GM23338 (cell line): ENCODE measurements at regions not wholly inside any gene's neighbourhood (a gene's known extent, or its start where the extent isn't known, plus 50 kb on each side); places are given as distances from the start of the nearest gene placed in this dataset.

Source experiments
- ATAC-seq: fragments of 200-7000 bp; cut with Tn5 transposase; 3 replicates; pipeline ENCODE4 v1.9.1; 2020
- DNase-seq: peaks from one replicate; pipeline ENCODE4 v3.0.0-alpha.2; 2015; ENCODE audit warnings: low spot score
- H2AFZ ChIP-seq: fragments of 200-600 bp; sonication (generic); 2 replicates; pipeline ENCODE4 v1.8.0; 2016; ENCODE audit warnings: antibody characterized with exemption, mild to moderate bottlenecking, moderate library complexity
- H3F3A ChIP-seq: fragments of 200-600 bp; sonication (generic); replicated peaks from 2 replicates; pipeline ENCODE4 v1.8.0; 2017; ENCODE audit warnings: antibody characterized with exemption, mixed run types, low read depth
- H3K27ac ChIP-seq: fragments of 200-600 bp; sonication (generic); 2 replicates; pipeline ENCODE4 v1.6.1; 2016; ENCODE audit warnings: low read depth
- H3K27me3 ChIP-seq: fragments of 200-600 bp; sonication (generic); 2 replicates; pipeline ENCODE4 v1.8.0; 2016; ENCODE audit warnings: mild to moderate bottlenecking, mixed run types, moderate library complexity; ENCODE audit not compliant: insufficient read depth
- H3K36me3 ChIP-seq: fragments of 200-600 bp; sonication (generic); 2 replicates; pipeline ENCODE4 v1.8.0; 2016; ENCODE audit warnings: mild to moderate bottlenecking; ENCODE audit not compliant: insufficient read depth
- H3K4me1 ChIP-seq: fragments of 200-600 bp; sonication (generic); 2 replicates; pipeline ENCODE4 v1.8.0; 2016; ENCODE audit warnings: mild to moderate bottlenecking, moderate library complexity; ENCODE audit not compliant: insufficient read depth
- H3K4me2 ChIP-seq: fragments of 200-600 bp; sonication (generic); 2 replicates; pipeline ENCODE4 v1.7.1; 2017; ENCODE audit warnings: mixed run types
- H3K4me3 ChIP-seq: fragments of 200-600 bp; sonication (generic); 2 replicates; pipeline ENCODE4 v1.6.1; 2016; ENCODE audit warnings: mixed run types
- H3K79me2 ChIP-seq: fragments of 200-600 bp; sonication (generic); replicated peaks from 2 replicates; pipeline ENCODE4 v1.8.0; 2017; ENCODE audit warnings: mild to moderate bottlenecking; ENCODE audit not compliant: insufficient read depth
- H3K9me2 ChIP-seq: fragments of 200-600 bp; sonication (generic); 2 replicates; pipeline ENCODE4 v1.8.0; 2017; ENCODE audit not compliant: insufficient read depth
- H4K20me1 ChIP-seq: fragments of 200-600 bp; sonication (generic); replicated peaks from 2 replicates; pipeline ENCODE4 v1.8.0; 2017; ENCODE audit warnings: mild to moderate bottlenecking; ENCODE audit not compliant: insufficient read depth
- H3K27ac Mint-ChIP-seq: 2 replicates; pipeline ENCODE4 v1.8.0; 2020; ENCODE audit warnings: inconsistent platforms, mild to moderate bottlenecking, moderate library complexity, mixed read lengths
- H3K27me3 Mint-ChIP-seq: 3 replicates; pipeline ENCODE4 v1.8.0; 2022; ENCODE audit warnings: low read depth, mild to moderate bottlenecking, moderate library complexity, mixed read lengths, inconsistent platforms; ENCODE audit not compliant: insufficient read depth, poor library complexity
- H3K36me3 Mint-ChIP-seq: 3 replicates; pipeline ENCODE4 v1.8.0; 2021; ENCODE audit warnings: low read depth, mild to moderate bottlenecking, inconsistent platforms, moderate library complexity, mixed read lengths
- H3K4me1 Mint-ChIP-seq: 3 replicates; pipeline ENCODE4 v1.8.0; 2020; ENCODE audit warnings: mild to moderate bottlenecking, inconsistent platforms, mixed read lengths
- H3K4me3 Mint-ChIP-seq: 3 replicates; pipeline ENCODE4 v1.8.0; 2021; ENCODE audit warnings: moderate library complexity, mild to moderate bottlenecking, inconsistent platforms, mixed read lengths
- H3K9me3 Mint-ChIP-seq: 3 replicates; pipeline ENCODE4 v1.8.0; 2020; ENCODE audit warnings: moderate library complexity, mild to moderate bottlenecking, inconsistent platforms, mixed read lengths
- CREB1 ChIP-seq: fragments of 250-450 bp; sonication (Bioruptor Pico); IDR thresholded peaks from 2 replicates; pipeline ENCODE4 v1.5.0; 2020; ENCODE audit warnings: low read depth, mild to moderate bottlenecking, moderate library complexity
- CTCF ChIP-seq, 2 experiments: fragments of 200-600 bp in 1 of 2; sonication (generic) in 1 of 2; conservative IDR thresholded peaks; 2 replicates each; pipeline versions ENCODE4 v1.5.1 to v1.6.1; 2016 to 2017; ENCODE audit warnings: antibody characterized with exemption in 2 of 2, low read depth in 2 of 2, mild to moderate bottlenecking in 2 of 2, moderate library complexity in 1 of 2
- ETS1 ChIP-seq: IDR thresholded peaks from 2 replicates; pipeline ENCODE4 v1.6.1; 2016; ENCODE audit warnings: antibody characterized with exemption
- EZH2 ChIP-seq: fragments of 200-600 bp; sonication (generic); IDR thresholded peaks from one replicate; pipeline ENCODE4 v1.8.0; 2017; ENCODE audit warnings: antibody characterized with exemption, mild to moderate bottlenecking, low read depth; ENCODE audit not compliant: unreplicated experiment
- EZH2phosphoT487 ChIP-seq: fragments of 200-600 bp; sonication (generic); IDR thresholded peaks from one replicate; pipeline ENCODE4 v1.8.1; 2018; ENCODE audit warnings: antibody characterized with exemption; ENCODE audit not compliant: unreplicated experiment
- JUNB ChIP-seq: IDR thresholded peaks from one replicate; pipeline ENCODE4 v1.6.1; 2016; ENCODE audit warnings: antibody characterized with exemption; ENCODE audit not compliant: unreplicated experiment
- NANOG ChIP-seq: IDR thresholded peaks from 2 replicates; pipeline ENCODE4 v1.6.1; 2016; ENCODE audit warnings: antibody characterized with exemption, borderline replicate concordance
- POLR2AphosphoS5 ChIP-seq: IDR thresholded peaks from 2 replicates; pipeline ENCODE4 v1.6.1; 2016; ENCODE audit warnings: antibody characterized with exemption, low read depth
- REST ChIP-seq: IDR thresholded peaks from one replicate; pipeline ENCODE4 v1.6.1; 2018; ENCODE audit warnings: antibody characterized with exemption; ENCODE audit not compliant: unreplicated experiment
- STAT1 ChIP-seq: IDR thresholded peaks from one replicate; pipeline ENCODE4 v1.6.1; 2016; ENCODE audit warnings: antibody characterized with exemption; ENCODE audit not compliant: unreplicated experiment
- ZNF114 ChIP-seq: fragments of 250-450 bp; sonication (Bioruptor Pico); IDR thresholded peaks from 2 replicates; pipeline ENCODE4 v1.5.0; 2020; ENCODE audit warnings: mild to moderate bottlenecking, moderate library complexity
- ZNF331 ChIP-seq: fragments of 250-450 bp; sonication (Bioruptor Pico); IDR thresholded peaks from 2 replicates; pipeline ENCODE4 v1.5.0; 2020; ENCODE audit warnings: low read depth, mild to moderate bottlenecking, moderate library complexity
- ZNF462 ChIP-seq: fragments of 250-450 bp; sonication (Bioruptor Pico); IDR thresholded peaks from 2 replicates; pipeline ENCODE4 v1.5.0; 2020; ENCODE audit warnings: mild to moderate bottlenecking, moderate library complexity

- TF ChIP-seq CREB1 (CRISPR knock-in tag), result no peak
- TF ChIP-seq POLR2AphosphoS5, result no peak
- no peak for TF ChIP-seq ZNF462 (CRISPR knock-in tag)
- TF ChIP-seq ETS1, result no peak
- TF ChIP-seq ZNF331, result no peak
- no peak for TF ChIP-seq JUNB
- no peak for TF ChIP-seq NANOG
- no peak for TF ChIP-seq EZH2
- TF ChIP-seq STAT1, result no peak
- no peak for TF ChIP-seq EZH2phosphoT487
- TF ChIP-seq ZNF114 (CRISPR knock-in tag), result no peak
- no peak for TF ChIP-seq REST
- TF ChIP-seq CTCF (conservative IDR thresholded peaks at IDR 0.05; ENCODE audit: low read depth in 2 of 2), result no peak
- H3K4me3 Mint-ChIP-seq, result peak overlapping the region; percentile 81
Measured at GRCh38 chr3:107928084-107928445, 162.8 kb downstream of the CD47 start.

More at GRCh38 chr3:107928084-107928445, 162.8 kb downstream of the CD47 start:
- ATAC-seq (peak; percentile 62), DNase-seq (peak; percentile 54)
- H3K27ac ChIP-seq, result no peak overlapping the region
- no peaks in the 10 kb centered on the region for H3K36me3 ChIP-seq
- Mint-ChIP-seq H3K4me1 (peaks cover 7% of the 10 kb centered on the region), H3K27ac (no peak overlapping the region), H3K36me3 (no peaks in the 10 kb centered on the region), H3K9me3 (no peaks in the 10 kb centered on the region; the same call in 2 of the 3 replicates), H3K27me3 (peaks cover 8% of the 10 kb centered on the region)
- peak overlapping the region; percentile 64 for H3K4me3 ChIP-seq
- H3K4me1 ChIP-seq, result peaks cover 3% of the 10 kb centered on the region; the same call in 1 of the 2 replicates
- no peaks in the 10 kb centered on the region for H4K20me1 ChIP-seq
- H3F3A ChIP-seq, result no peaks in the 10 kb centered on the region
- no peaks in the 10 kb centered on the region for H3K9me2 ChIP-seq
- H2AFZ ChIP-seq, result peak overlapping the region; percentile 97
- H3K79me2 ChIP-seq, result no peaks in the 10 kb centered on the region
- peaks cover 15% of the 10 kb centered on the region for H3K27me3 ChIP-seq
- peak overlapping the region; percentile 93 for H3K4me2 ChIP-seq
